HG03066 (cell line): ENCODE measurements at regions not wholly inside any gene's neighbourhood (a gene's known extent, or its start where the extent isn't known, plus 50 kb on each side); places are given as distances from the start of the nearest gene placed in this dataset.

Experiments used
- ATAC-seq: cut with Tn5 transposase; IDR thresholded peaks from one replicate; pipeline ENCODE4 v1.9.1; 2021; ENCODE audit warnings: low read depth; ENCODE audit not compliant: unreplicated experiment

GRCh38 chr6:65922049-65922448, 215.0 kb upstream of the EYS start:
- ATAC-seq: no peak

- no peak for ATAC-seq
Observed at GRCh38 chr6:65908065-65908464, 201.0 kb upstream of the EYS start.

- no peak for ATAC-seq
Observed at GRCh38 chr6:65903992-65904391, 197.0 kb upstream of the EYS start.

- no peak for ATAC-seq
Observed at GRCh38 chr6:65900928-65901327, 193.9 kb upstream of the EYS start.

GRCh38 chr6:65896140-65896539, 189.1 kb upstream of the EYS start:
- no peak for ATAC-seq

- no peak for ATAC-seq
Observed at GRCh38 chr6:65876668-65877067, 169.6 kb upstream of the EYS start.

- ATAC-seq: no peak
Observed at GRCh38 chr6:65852369-65852852, 145.4 kb upstream of the EYS start.

- ATAC-seq: no peak
Observed at GRCh38 chr6:65830151-65830550, 123.1 kb upstream of the EYS start.

- no peak for ATAC-seq
Observed at GRCh38 chr6:65819152-65819551, 112.1 kb upstream of the EYS start.

GRCh38 chr6:65818576-65818975, 111.5 kb upstream of the EYS start:
- no peak for ATAC-seq

GRCh38 chr6:65816991-65817390, 110.0 kb upstream of the EYS start:
- ATAC-seq: no peak

GRCh38 chr6:65814071-65814470, 107.0 kb upstream of the EYS start:
- ATAC-seq: no peak

GRCh38 chr6:65803186-65803585, 96.2 kb upstream of the EYS start:
- ATAC-seq: no peak

- no peak for ATAC-seq
Observed at GRCh38 chr6:65799389-65799788, 92.4 kb upstream of the EYS start.

- ATAC-seq: no peak
Observed at GRCh38 chr6:65798280-65799014, 91.4 kb upstream of the EYS start.

- no peak for ATAC-seq
Observed at GRCh38 chr6:65790666-65791065, 83.6 kb upstream of the EYS start.

- ATAC-seq: no peak
Observed at GRCh38 chr6:65787787-65788186, 80.8 kb upstream of the EYS start.

GRCh38 chr6:65786815-65787214, 79.8 kb upstream of the EYS start:
- ATAC-seq: no peak

- ATAC-seq: no peak
Observed at GRCh38 chr6:65780691-65781090, 73.7 kb upstream of the EYS start.

GRCh38 chr6:65776332-65776731, 69.3 kb upstream of the EYS start:
- no peak for ATAC-seq

- no peak for ATAC-seq
Observed at GRCh38 chr6:65771946-65772345, 64.9 kb upstream of the EYS start.

GRCh38 chr6:65761890-65762289, 54.9 kb upstream of the EYS start:
- no peak for ATAC-seq

- ATAC-seq: no peak
Observed at GRCh38 chr6:65760285-65760684, 53.3 kb upstream of the EYS start.
